ENCODE measurements at regions not wholly inside any gene's neighbourhood (a gene's known extent, or its start where the extent isn't known, plus 50 kb on each side); places are given as distances from the start of the nearest gene placed in this dataset.

GRCh38 chr10:118910702-118911101 is 118.8 kb upstream of the NANOS1 start:
- TF ChIP-seq CTCF (IDR thresholded peaks at IDR 0.05; ENCODE audit: insufficient read depth, low read length), result no peak
- TF ChIP-seq POLR2AphosphoS5 (IDR thresholded peaks at IDR 0.05; ENCODE audit: low read depth), result no peak
